ENCODE measurements at regions not wholly inside any gene's neighbourhood (a gene's known extent, or its start where the extent isn't known, plus 50 kb on each side); places are given as distances from the start of the nearest gene placed in this dataset.

GRCh38 chr14:83312511-83312910, 1778.9 kb upstream of the SEL1L start:
- H3K27me3 ChIP-seq, result no peaks in the 10 kb centered on the region
- TF ChIP-seq CTCF (IDR thresholded peaks at IDR 0.05) (no peak), POLR2A (IDR thresholded peaks at IDR 0.05) (no peak)

GRCh38 chr14:83314764-83315163, 1781.1 kb upstream of the SEL1L start:
- no peak for DNase-seq
- H3K27ac ChIP-seq, result no peak overlapping the region
- no peaks in the 10 kb centered on the region for H3K27me3 ChIP-seq
- TF ChIP-seq POLR2A (IDR thresholded peaks at IDR 0.05) (no peak), CTCF (IDR thresholded peaks at IDR 0.05) (no peak)
- H3K36me3 ChIP-seq, result no peaks in the 10 kb centered on the region
- H3K4me3 ChIP-seq (replicated peaks in 1 of 3), result no peak overlapping the region
- WGBS, 2 donors, result 82 to 83% methylated on average over 2 of the region's 2 CpGs
- intact Hi-C loops (cut with DNase I), result no loop called here
- no peaks in the 10 kb centered on the region for H3K4me1 ChIP-seq
- no peaks in the 10 kb centered on the region for H3K9me3 ChIP-seq

More at GRCh38 chr14:83312511-83312910, 1778.9 kb upstream of the SEL1L start:
- H3K4me3 ChIP-seq (replicated peaks in 1 of 3), result no peak overlapping the region
- no peak for DNase-seq
- intact Hi-C loops (cut with DNase I), result no loop called here
- no peaks in the 10 kb centered on the region for H3K4me1 ChIP-seq
- H3K36me3 ChIP-seq, result no peaks in the 10 kb centered on the region
- 86 to 90% methylated on average over 2 of the region's 2 CpGs for WGBS, 2 donors
- no peaks in the 10 kb centered on the region for H3K9me3 ChIP-seq
- H3K27ac ChIP-seq, result no peak overlapping the region

DNA sequence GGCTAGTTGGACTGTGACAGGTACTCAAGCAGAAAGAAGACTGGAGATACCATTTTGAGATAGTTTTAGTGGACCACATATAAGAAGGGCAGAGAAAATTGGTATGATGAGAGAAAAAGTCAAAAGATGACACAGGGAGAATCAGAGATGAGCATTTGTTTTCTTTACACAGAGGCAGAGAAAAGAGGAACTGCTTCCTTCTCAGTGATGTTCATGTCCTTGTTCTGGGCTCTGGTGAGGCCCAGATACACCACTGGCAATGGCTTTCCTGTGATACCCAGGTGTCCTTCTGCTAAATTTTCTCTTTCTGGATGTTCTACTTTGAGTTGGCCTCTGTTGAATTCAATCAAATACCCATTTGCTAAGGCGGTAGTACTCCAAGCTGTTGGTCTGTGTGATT, 1782.7 kb upstream of the SEL1L start:
- H3K27ac ChIP-seq, result no peak overlapping the region
- H3K9me3 ChIP-seq, result no peaks in the 10 kb centered on the region
- H3K27me3 ChIP-seq, result no peaks in the 10 kb centered on the region
- intact Hi-C loops (cut with DNase I), result no loop called here
- H3K4me1 ChIP-seq, result no peaks in the 10 kb centered on the region
- DNase-seq, result no peak
- TF ChIP-seq POLR2A (IDR thresholded peaks at IDR 0.05) (no peak), CTCF (IDR thresholded peaks at IDR 0.05) (no peak)
- H3K36me3 ChIP-seq, result no peaks in the 10 kb centered on the region
- no peak overlapping the region for H3K4me3 ChIP-seq (replicated peaks in 1 of 3)
- WGBS, 2 donors, result 95% methylated on average over 1 of the region's 1 CpG

GRCh38 chr14:83320837-83321236, 1787.2 kb upstream of the SEL1L start:
- DNase-seq, result no peak
- Histone ChIP-seq H3K9me3 (no peaks in the 10 kb centered on the region), H3K4me3 (replicated peaks in 1 of 3) (no peak overlapping the region), H3K27ac (no peak overlapping the region), H3K27me3 (no peaks in the 10 kb centered on the region), H3K36me3 (no peaks in the 10 kb centered on the region), H3K4me1 (no peaks in the 10 kb centered on the region)
- intact Hi-C loops (cut with DNase I), result no loop called here
- WGBS, 2 donors, result 80 to 91% methylated on average over 2 of the region's 2 CpGs
- TF ChIP-seq POLR2A (IDR thresholded peaks at IDR 0.05) (no peak), CTCF (IDR thresholded peaks at IDR 0.05) (no peak)

DNA sequence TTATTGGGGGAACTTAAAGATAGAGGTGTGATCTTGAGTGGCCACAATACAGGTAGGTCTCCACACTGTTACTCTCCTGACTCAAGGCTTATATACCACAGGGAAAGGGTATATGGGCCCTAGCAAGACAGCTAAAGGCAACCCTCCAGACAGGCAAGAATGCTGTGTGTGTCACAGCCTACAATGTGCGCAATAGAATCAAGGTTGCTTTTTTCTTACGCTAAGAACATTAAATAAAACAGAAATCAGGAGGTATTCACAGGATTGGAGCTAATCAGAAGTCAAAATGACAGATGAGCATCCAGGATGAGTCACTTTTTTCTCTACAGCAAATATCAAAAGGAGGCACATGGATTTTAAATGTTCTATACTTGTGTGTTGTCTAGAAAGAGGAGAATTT, 1797.9 kb upstream of the SEL1L start:
- Histone ChIP-seq H3K9me3 (no peaks in the 10 kb centered on the region), H3K36me3 (no peaks in the 10 kb centered on the region), H3K27me3 (no peaks in the 10 kb centered on the region), H3K4me3 (replicated peaks in 1 of 3) (no peak overlapping the region), H3K4me1 (no peaks in the 10 kb centered on the region), H3K27ac (no peak overlapping the region)
- intact Hi-C loops (cut with DNase I), result no loop called here
- 96 to 100% methylated on average over 2 of the region's 2 CpGs for WGBS, 2 donors
- no peak for DNase-seq
- TF ChIP-seq CTCF (IDR thresholded peaks at IDR 0.05), result no peak
- no peak for TF ChIP-seq POLR2A (IDR thresholded peaks at IDR 0.05)
